H1 (cell line): ENCODE measurements at regions not wholly inside any gene's neighbourhood (a gene's known extent, or its start where the extent isn't known, plus 50 kb on each side); places are given as distances from the start of the nearest gene placed in this dataset.

Experiments used
- ATF2 ChIP-seq: IDR thresholded peaks from 2 replicates; pipeline ENCODE4 v1.6.1; 2012; ENCODE audit warnings: low read length, inconsistent platforms
- ATF3 ChIP-seq: IDR thresholded peaks from 2 replicates; pipeline ENCODE4 v1.6.1; 2011; ENCODE audit warnings: low read depth, mild to moderate bottlenecking, low read length; ENCODE audit not compliant: insufficient read depth
- BCL11A ChIP-seq, 2 experiments: IDR thresholded peaks; one replicate each; pipeline ENCODE4 v1.6.1; 2011; ENCODE audit warnings: low read depth in 2 of 2, low read length in 2 of 2, mild to moderate bottlenecking in 2 of 2
- CEBPB ChIP-seq: IDR thresholded peaks from 2 replicates; pipeline ENCODE4 v1.6.1; 2012; ENCODE audit warnings: low read depth, low read length
- CTCF ChIP-seq, 3 experiments: IDR thresholded peaks; 1 replicate in 2 of 3; 2 replicates in 1 of 3; pipeline versions ENCODE4 v1.5.1 to v1.6.1; 2011; ENCODE audit warnings: low read length in 3 of 3, mild to moderate bottlenecking in 3 of 3, inconsistent platforms in 2 of 3, low read depth in 1 of 3, moderate library complexity in 1 of 3; ENCODE audit not compliant: insufficient read depth in 1 of 3; ENCODE audit errors: control extremely low read depth in 1 of 3
- GABPA ChIP-seq: IDR thresholded peaks from 2 replicates; pipeline ENCODE4 v1.6.1; 2011; ENCODE audit warnings: mild to moderate bottlenecking, low read length, moderate library complexity, borderline replicate concordance; ENCODE audit not compliant: insufficient read depth
- KDM1A ChIP-seq: fragments of 200-600, 300-600 bp; sonication (generic); IDR thresholded peaks from 2 replicates; pipeline ENCODE4 v1.7.1; 2016; ENCODE audit warnings: mild to moderate bottlenecking, low read length, borderline replicate concordance
- NANOG ChIP-seq: IDR thresholded peaks from 2 replicates; pipeline ENCODE4 v1.6.1; 2011; ENCODE audit warnings: low read length, low read depth, mild to moderate bottlenecking, inconsistent platforms; ENCODE audit not compliant: insufficient read depth, poor library complexity, severe bottlenecking
- PHF8 ChIP-seq: fragments of 200-600 bp; sonication (generic); conservative IDR thresholded peaks from 2 replicates; pipeline ENCODE4 v1.7.1; 2012; ENCODE audit warnings: low read depth, mild to moderate bottlenecking, inconsistent platforms, low read length, moderate library complexity
- POLR2A ChIP-seq, 2 experiments: IDR thresholded peaks; 1 replicate in 1 of 2; 2 replicates in 1 of 2; pipeline ENCODE4 v1.6.1; 2011; ENCODE audit warnings: low read depth in 2 of 2, low read length in 2 of 2, mild to moderate bottlenecking in 2 of 2; ENCODE audit errors: control extremely low read depth in 1 of 2
- RAD21 ChIP-seq, 2 experiments: IDR thresholded peaks in 1 of 2; conservative IDR thresholded peaks in 1 of 2; 2 replicates each; pipeline ENCODE4 v1.6.1; 2011; ENCODE audit warnings: low read depth in 2 of 2, low read length in 2 of 2, improper control_type of control experiment in 1 of 2, inconsistent platforms in 1 of 2, mild to moderate bottlenecking in 1 of 2, moderate library complexity in 1 of 2
- SIN3A ChIP-seq, 2 experiments: IDR thresholded peaks in 1 of 2; conservative IDR thresholded peaks in 1 of 2; 2 replicates each; pipeline ENCODE4 v1.6.1; 2011 to 2012; ENCODE audit warnings: low read length in 2 of 2, improper control_type of control experiment in 1 of 2, low read depth in 1 of 2, mild to moderate bottlenecking in 1 of 2
- SP2 ChIP-seq: IDR thresholded peaks from 2 replicates; pipeline ENCODE4 v1.6.1; 2012; ENCODE audit warnings: mild to moderate bottlenecking, low read length, inconsistent platforms
- TBP ChIP-seq: IDR thresholded peaks from 2 replicates; pipeline ENCODE4 v1.6.1; 2011; ENCODE audit warnings: low read depth, low read length, improper control_type of control experiment

GRCh38 chr10:4190876-4191275, 405.9 kb upstream of the KLF6 start:
- TF ChIP-seq KDM1A (no peak), ATF2 (no peak), ATF3 (no peak), POLR2A (IDR thresholded peaks at IDR 0.05; ENCODE audit: control extremely low read depth in 1 of 2, low read depth in 2 of 2, low read length in 2 of 2) (no peak), CEBPB (no peak), SIN3A (conservative IDR thresholded peaks at IDR 0.05 in 1 of 2, IDR thresholded peaks at IDR 0.05 in 1 of 2; ENCODE audit: low read depth in 1 of 2, low read length in 2 of 2) (no peak), CTCF (IDR thresholded peaks at IDR 0.05; ENCODE audit: control extremely low read depth in 1 of 3, insufficient read depth in 1 of 3, low read depth in 1 of 3, low read length in 3 of 3) (no peak), GABPA (no peak), RAD21 (IDR thresholded peaks at IDR 0.05 in 1 of 2, conservative IDR thresholded peaks at IDR 0.05 in 1 of 2; ENCODE audit: low read depth in 2 of 2, low read length in 2 of 2) (no peak), PHF8 (no peak), BCL11A (IDR thresholded peaks at IDR 0.05; ENCODE audit: low read depth in 2 of 2, low read length in 2 of 2) (no peak), TBP (no peak), NANOG (no peak), SP2 (no peak)
